SK-N-SH treated with all-trans-retinoic acid at 6 μM for 48 hours (cell line): ENCODE measurements at regions not wholly inside any gene's neighbourhood (a gene's known extent, or its start where the extent isn't known, plus 50 kb on each side); places are given as distances from the start of the nearest gene placed in this dataset.

Experiments used
- CSDC2 ChIP-seq: fragments of 250-450 bp; sonication (Bioruptor Pico); IDR thresholded peaks from 2 replicates; pipeline ENCODE4 v1.5.0; 2020; ENCODE audit warnings: mild to moderate bottlenecking, moderate library complexity
- CSRNP3 ChIP-seq: fragments of 250-450 bp; sonication (Bioruptor Pico); IDR thresholded peaks from 2 replicates; pipeline ENCODE4 v1.5.1; 2021; ENCODE audit warnings: mild to moderate bottlenecking, moderate library complexity
- ESRRG ChIP-seq: fragments of 250-450 bp; sonication (Bioruptor Pico); IDR thresholded peaks from 2 replicates; pipeline ENCODE4 v1.6.1; 2021; ENCODE audit warnings: mild to moderate bottlenecking
- GLIS3 ChIP-seq: fragments of 250-450 bp; sonication (Bioruptor Pico); IDR thresholded peaks from 2 replicates; pipeline ENCODE4 v1.5.0; 2020; ENCODE audit warnings: mild to moderate bottlenecking, moderate library complexity
- ISL1 ChIP-seq: fragments of 250-450 bp; sonication (Bioruptor Pico); IDR thresholded peaks from 2 replicates; pipeline ENCODE4 v2.1.2; 2022; ENCODE audit warnings: mild to moderate bottlenecking, moderate library complexity
- OSR1 ChIP-seq: fragments of 250-450 bp; sonication (Bioruptor Pico); IDR thresholded peaks from 2 replicates; pipeline ENCODE4 v1.8.0; 2022; ENCODE audit warnings: moderate library complexity, mild to moderate bottlenecking, inconsistent platforms
- PATZ1 ChIP-seq: fragments of 250-450 bp; sonication (Bioruptor Pico); IDR thresholded peaks from 2 replicates; pipeline ENCODE4 v1.8.0; 2020; ENCODE audit warnings: mild to moderate bottlenecking, moderate library complexity, borderline replicate concordance
- TOX ChIP-seq: fragments of 250-450 bp; sonication (Bioruptor Pico); IDR thresholded peaks from 2 replicates; pipeline ENCODE4 v1.8.0; 2021; ENCODE audit warnings: mild to moderate bottlenecking, moderate library complexity, borderline replicate concordance
- ZFP30 ChIP-seq: fragments of 450-650 bp; formaldehyde crosslinking; IDR thresholded peaks from 2 replicates; pipeline ENCODE4 v1.5.0; 2022; ENCODE audit warnings: mild to moderate bottlenecking, moderate library complexity
- ZNF565 ChIP-seq: fragments of 450-650 bp; formaldehyde crosslinking; conservative IDR thresholded peaks from 2 replicates; pipeline ENCODE4 v1.5.0; 2020; ENCODE audit warnings: low read depth, mild to moderate bottlenecking, moderate library complexity
- ZNF70 ChIP-seq: fragments of 450-650 bp; formaldehyde crosslinking; IDR thresholded peaks from 2 replicates; pipeline ENCODE4 v1.5.0; 2020; ENCODE audit warnings: mild to moderate bottlenecking, moderate library complexity
- TF ChIP-seq, protein P1 (sequence below): fragments of 250-450 bp; sonication (Bioruptor Pico); IDR thresholded peaks from 2 replicates; pipeline ENCODE4 v1.5.0; 2020; ENCODE audit warnings: mild to moderate bottlenecking, moderate library complexity

DNA sequence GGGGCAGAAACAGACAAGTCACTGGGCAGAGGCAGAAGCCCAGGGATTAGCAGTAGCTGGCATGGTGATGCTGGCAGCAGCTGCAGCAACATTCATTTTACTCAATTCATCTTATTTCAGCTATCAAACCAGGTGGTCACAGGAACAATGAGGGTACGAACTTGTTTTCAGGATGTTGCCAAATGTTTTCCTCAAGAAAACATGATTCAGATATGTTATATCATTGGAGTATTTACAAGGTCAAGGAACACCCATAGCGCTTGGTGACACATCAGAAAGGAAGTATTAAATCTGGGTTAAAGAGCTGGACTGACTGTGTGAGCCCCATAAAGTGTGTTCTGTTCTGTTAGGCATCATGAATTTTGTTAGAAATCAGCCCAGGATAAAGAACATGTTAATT lies 456.9 kb upstream of the ID4 start:
- TF ChIP-seq OSR1 (CRISPR knock-in tag) (no peak), TOX (CRISPR knock-in tag) (no peak), PATZ1 (no peak), CSRNP3 (no peak), ZFP30 (CRISPR knock-in tag) (no peak), CSDC2 (CRISPR knock-in tag) (no peak), ESRRG (CRISPR knock-in tag) (no peak), GLIS3 (no peak), ZNF565 (CRISPR knock-in tag) (no peak), ZNF70 (CRISPR knock-in tag) (no peak), ISL1 (no peak)
- TF ChIP-seq, protein P1, sequence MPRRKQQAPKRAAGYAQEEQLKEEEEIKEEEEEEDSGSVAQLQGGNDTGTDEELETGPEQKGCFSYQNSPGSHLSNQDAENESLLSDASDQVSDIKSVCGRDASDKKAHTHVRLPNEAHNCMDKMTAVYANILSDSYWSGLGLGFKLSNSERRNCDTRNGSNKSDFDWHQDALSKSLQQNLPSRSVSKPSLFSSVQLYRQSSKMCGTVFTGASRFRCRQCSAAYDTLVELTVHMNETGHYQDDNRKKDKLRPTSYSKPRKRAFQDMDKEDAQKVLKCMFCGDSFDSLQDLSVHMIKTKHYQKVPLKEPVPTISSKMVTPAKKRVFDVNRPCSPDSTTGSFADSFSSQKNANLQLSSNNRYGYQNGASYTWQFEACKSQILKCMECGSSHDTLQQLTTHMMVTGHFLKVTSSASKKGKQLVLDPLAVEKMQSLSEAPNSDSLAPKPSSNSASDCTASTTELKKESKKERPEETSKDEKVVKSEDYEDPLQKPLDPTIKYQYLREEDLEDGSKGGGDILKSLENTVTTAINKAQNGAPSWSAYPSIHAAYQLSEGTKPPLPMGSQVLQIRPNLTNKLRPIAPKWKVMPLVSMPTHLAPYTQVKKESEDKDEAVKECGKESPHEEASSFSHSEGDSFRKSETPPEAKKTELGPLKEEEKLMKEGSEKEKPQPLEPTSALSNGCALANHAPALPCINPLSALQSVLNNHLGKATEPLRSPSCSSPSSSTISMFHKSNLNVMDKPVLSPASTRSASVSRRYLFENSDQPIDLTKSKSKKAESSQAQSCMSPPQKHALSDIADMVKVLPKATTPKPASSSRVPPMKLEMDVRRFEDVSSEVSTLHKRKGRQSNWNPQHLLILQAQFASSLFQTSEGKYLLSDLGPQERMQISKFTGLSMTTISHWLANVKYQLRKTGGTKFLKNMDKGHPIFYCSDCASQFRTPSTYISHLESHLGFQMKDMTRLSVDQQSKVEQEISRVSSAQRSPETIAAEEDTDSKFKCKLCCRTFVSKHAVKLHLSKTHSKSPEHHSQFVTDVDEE (CRISPR knock-in tag), result no peak
